Ovary (tissue), 3 donors: ENCODE measurements at regions not wholly inside any gene's neighbourhood (a gene's known extent, or its start where the extent isn't known, plus 50 kb on each side); places are given as distances from the start of the nearest gene placed in this dataset.

Source experiments
- EP300 ChIP-seq: sonication (generic); formaldehyde crosslinking; IDR thresholded peaks from one replicate; pipeline ENCODE4 v1.6.1; 2017; ENCODE audit warnings: antibody characterized with exemption
- TF ChIP-seq, protein P1 (sequence below), 3 donors: fragments of 450-650 bp in 2 of 3; fragments of 200-600 bp in 1 of 3; IDR thresholded peaks; one replicate each; pipeline versions ENCODE4 v1.5.1 to v1.8.0; 2016 to 2022; ENCODE audit warnings: antibody characterized with exemption in 3 of 3, mild to moderate bottlenecking in 1 of 3
- donor health status: DM: no; HTN: no; CAD: no.

DNA sequence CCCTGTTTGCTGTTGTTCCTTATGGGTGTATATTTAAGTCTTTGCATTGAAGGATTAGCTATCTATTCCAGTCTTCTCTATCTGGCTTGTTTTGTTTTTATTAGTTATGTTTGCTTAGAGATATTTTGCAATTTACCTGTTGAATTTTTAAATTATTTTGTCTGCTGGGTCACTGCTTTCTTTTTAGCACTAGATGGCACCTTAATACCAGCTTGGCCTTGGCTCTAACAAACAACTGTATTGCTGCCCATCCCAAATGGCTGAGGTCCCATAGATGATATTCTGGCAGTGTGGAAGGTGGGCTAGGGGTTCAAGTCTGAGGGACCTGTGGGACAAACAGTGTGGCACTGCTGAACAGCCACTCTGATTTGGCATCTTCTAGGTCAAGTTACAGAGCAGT is 144.0 kb upstream of the FBXO33 start:
- TF ChIP-seq, protein P1, sequence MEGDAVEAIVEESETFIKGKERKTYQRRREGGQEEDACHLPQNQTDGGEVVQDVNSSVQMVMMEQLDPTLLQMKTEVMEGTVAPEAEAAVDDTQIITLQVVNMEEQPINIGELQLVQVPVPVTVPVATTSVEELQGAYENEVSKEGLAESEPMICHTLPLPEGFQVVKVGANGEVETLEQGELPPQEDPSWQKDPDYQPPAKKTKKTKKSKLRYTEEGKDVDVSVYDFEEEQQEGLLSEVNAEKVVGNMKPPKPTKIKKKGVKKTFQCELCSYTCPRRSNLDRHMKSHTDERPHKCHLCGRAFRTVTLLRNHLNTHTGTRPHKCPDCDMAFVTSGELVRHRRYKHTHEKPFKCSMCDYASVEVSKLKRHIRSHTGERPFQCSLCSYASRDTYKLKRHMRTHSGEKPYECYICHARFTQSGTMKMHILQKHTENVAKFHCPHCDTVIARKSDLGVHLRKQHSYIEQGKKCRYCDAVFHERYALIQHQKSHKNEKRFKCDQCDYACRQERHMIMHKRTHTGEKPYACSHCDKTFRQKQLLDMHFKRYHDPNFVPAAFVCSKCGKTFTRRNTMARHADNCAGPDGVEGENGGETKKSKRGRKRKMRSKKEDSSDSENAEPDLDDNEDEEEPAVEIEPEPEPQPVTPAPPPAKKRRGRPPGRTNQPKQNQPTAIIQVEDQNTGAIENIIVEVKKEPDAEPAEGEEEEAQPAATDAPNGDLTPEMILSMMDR (IDR thresholded peaks at IDR 0.05) = no peak
- TF ChIP-seq EP300 = no peak
